ENCODE measurements at regions not wholly inside any gene's neighbourhood (a gene's known extent, or its start where the extent isn't known, plus 50 kb on each side); places are given as distances from the start of the nearest gene placed in this dataset.
"Not testable (repeated sequence)": the region's sequence is repeated elsewhere in the genome, so short reads cannot be mapped to it uniquely, and the experiment has no call there.

DNA sequence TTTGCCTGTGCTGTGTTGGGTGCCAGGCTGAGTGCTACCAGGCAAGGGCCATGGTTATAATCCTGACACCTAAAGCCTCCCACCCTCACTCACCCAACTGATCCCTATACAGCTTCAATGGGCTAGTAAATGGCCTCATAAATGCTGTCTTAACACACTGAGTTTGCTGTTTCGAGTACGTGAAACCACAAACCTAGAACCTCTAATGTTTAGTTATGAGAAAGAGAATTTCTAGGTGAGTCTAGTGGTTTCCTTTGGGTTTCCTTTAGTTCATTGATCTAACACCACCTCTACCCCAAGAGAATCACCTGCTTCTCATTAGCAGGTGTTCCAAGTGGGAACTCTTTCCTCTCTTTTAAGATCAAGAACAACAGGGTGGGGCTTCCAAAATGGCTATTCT lies 172.0 kb downstream of the MC4R start:
- DNase-seq = no peak

DNA sequence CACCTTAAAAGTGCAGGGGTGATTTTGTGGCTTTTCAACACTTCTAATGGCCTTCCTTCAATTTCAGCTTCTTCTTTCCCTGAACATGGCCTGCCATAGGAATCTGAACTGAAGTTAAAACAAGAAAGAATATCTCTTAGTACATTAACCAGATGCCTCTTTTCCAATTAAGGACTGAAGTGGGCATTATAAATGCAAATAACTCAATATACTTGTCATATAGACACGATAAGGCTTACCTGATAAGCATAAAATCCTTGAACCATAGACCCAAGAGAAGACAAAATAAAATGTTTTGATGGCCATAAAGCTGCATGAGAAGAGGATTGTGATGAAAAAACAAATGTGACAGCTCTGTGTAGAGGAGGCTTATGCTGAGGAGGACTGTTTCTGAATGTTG lies 173.1 kb downstream of the MC4R start:
- DNase-seq = no peak

DNA sequence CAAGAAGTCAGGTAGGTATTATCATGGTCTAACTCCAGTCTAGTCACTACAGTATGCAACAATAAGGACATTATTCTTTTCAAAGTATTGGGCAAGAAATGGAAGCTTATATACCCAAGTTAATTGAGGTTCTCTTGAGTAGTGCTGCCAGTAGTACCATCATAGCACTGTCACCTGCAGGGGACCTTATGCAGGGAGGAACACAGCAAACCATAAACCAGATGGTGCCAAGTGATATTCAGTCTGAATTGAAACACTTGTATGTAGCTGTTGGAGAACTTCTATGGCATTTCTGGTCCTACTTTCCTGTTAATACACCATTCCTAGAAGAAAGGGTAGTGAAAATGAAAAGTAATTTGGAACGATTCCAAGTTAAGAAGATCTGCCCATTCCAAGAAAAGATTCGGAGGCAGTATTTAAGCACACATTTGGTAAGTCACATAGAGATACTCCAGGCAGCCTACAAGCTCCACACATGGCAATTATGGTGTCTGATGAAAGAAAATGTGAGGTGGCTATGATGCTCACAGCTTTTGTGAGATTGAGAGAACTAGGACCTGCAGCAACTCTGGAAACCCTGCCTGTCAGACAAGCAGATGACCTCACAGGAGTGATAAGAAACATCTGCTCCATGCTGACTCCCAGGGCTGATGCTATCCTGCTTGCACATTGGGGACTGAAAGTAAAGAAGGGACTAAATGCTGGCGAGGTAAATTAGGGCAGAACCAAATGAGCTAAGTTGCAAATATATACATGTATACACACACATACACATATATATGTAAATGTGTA lies 174.7 kb downstream of the MC4R start:
- no peak for DNase-seq

DNA sequence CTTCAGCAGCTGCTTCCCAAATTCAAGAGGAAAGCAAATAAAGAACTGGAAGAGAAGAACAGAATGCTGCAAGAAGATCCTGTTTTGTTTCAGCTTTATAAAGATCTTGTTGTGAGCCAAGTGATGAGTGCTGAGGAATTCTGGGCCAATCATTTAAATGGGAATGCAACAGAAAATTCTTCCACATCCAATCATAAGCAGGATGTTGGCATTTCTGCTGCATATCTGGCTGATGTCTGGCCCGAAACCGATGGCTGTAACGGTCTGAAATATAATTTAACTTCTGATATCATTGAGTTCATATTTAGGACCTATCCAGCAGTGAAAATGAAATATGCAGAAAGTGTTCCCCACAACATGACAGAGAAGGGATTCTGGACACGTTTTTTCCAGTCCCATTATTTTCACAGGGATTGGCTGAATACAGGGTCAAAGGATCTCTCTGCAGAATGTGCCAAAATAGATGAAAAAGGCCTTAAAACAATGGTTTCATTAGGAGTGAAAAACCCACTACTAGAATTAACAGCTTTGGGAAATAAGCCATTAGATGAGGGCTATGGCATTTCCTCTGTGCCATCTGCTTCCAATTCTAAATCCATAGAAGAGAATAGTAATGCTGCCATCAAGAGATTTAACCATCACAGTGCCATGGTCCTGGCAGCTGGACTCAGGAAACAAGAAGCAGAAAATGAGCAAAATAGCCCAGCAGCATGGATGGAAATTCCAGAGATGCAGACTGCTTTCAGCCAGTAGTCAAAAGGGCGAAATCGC lies 175.6 kb downstream of the MC4R start:
- no peak for DNase-seq

DNA sequence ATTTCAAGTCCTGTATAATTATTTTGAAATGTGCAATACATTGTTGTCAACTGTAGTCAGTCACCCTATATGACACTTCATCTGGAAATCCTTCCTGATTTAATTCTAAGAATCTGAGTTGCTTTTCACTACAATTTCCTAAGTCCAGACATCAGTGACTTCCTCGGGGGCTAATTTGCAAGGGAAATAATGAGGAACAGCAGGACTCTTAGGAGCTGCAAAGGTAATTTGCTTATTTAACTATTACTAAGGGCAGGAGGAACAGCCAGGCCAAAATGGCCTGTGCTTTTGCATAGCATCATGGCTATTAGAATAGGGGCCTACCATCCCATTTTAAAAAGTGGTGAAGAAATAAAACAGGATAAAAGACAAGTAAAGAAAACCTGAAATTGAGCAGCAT lies 178.8 kb downstream of the MC4R start:
- DNase-seq = no peak

DNA sequence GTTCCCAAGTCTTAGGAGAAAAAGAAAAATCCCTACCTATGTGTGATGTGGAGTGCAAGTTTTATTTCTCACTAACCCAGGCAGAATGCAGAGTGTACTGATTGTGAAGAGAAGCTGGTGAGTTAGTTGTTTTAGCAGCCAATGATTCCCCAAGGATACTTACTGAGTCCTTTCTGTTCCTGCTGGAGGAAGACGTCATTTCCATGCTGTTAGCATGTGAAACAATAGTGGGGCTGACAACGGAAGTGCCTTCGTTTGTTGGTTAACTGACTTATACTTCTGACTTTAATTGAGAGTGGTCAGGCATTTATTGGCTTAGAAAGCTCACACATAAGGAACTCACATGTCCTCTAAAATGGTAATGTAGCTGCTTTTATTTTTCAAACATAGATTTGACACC lies 180.6 kb downstream of the MC4R start:
- no peak for DNase-seq

DNA sequence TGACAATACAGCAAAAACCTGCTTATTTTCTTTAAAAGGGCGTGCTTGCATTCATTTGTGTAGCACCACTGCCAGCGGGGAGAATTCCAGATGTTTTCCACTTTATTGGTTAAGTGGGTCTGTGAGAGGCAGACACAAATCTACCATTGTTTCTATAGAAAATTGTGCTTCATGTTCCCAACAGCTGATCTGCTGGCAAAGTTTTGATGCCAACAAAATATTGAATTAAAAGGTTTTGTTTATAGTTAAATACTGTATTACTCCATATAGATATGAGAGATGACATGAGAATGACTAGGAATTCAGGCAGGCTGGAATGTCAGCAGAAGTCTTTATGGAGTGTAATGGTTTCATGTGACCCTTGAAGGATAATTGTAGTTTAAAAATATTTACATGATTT lies 182.7 kb downstream of the MC4R start:
- DNase-seq = no peak

DNA sequence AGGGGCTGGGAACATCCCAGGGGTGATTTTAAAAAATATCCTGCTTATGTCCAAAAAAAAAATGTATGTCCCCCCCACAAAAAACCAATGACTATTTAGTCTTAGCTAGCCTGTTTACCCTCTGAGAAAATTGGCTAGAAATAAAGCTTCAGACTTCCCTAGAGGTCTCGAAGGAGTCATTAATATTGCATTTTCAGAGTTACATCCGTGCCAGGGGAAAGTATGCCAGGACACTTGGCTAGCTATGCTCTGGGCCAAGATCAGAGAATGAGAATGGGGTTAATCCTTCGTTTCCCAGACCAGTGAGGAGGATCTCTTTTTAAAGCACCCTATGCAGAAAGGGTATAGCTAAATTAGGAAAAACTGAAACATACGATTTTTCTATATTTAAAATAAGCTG lies 183.6 kb downstream of the MC4R start:
- no peak for DNase-seq

DNA sequence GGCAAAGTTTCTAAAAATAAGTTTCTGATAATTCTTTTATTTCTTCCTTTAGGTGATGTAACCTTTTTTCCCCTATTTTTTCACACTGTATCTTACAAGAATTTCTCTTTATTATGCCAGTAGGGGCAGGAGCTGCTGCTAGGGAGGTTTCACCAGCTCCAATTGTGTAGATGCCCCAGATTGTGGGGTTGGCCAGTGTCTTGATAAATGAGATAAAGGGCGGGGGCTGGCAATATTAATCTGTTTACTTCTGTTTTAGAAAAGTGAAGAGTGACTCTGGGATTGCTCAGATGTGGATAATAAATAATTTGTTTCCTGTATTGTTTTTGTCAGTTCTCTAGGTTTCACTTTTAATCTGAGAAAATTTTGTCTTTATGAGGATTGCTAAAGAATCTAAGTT lies 190.4 kb downstream of the MC4R start:
- DNase-seq = no peak

DNA sequence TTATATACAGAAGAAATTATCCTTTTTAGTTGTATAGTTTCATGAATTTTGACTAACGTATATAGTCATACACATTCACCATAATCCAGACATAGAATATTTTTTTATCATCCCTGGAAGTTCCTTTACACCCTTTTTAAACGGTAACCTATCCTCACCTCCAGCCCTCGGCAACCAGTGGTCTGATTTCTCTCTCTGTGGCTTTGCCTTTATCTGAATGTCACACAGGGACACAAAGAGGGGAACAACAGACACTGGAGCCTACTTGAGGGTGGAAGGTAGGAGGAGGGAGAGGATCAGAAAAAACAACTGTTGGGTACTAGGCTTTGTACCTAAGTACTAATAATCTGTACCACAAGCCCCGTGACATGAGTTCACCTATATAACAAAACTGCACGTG lies 191.9 kb downstream of the MC4R start:
- DNase-seq = no peak

DNA sequence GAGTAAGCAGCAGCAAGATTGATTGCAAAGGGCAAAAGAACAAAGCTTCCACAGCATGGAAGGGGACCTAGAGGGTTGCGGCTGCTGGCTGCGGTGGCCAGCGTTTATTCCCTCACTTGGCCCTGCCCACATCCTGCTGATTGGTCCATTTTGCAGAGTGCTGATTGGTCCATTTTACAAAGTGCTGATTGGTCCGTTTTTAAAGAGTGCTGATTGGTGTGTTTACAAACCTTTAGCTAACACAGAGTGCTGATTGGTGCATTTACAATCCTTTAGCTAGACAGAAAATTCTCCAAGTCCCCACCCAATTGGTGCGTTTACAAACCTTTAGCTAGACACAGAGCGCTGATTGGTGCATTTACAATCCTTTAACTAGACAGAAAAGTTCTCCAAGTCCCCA lies 194.4 kb downstream of the MC4R start:
- DNase-seq = not testable (repeated sequence)

DNA sequence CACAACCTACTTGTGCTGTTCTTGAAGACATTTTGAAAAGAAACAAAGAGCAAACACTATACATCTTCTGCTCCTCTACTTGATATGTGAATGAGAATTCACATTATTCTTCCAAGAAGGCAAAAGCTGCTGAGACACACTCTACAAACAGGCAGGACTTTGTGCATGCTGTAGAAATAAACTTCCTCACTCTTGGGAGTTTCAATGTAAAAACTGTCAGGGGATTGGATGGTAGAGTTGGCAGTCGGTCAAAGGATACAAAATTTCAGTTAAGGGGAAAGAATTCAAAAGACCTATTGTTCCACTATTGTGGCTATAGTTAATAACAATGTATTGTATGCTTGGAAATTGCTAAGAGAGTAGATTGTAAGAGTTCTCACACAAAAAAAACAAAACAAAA lies 196.3 kb downstream of the MC4R start:
- no peak for DNase-seq

DNA sequence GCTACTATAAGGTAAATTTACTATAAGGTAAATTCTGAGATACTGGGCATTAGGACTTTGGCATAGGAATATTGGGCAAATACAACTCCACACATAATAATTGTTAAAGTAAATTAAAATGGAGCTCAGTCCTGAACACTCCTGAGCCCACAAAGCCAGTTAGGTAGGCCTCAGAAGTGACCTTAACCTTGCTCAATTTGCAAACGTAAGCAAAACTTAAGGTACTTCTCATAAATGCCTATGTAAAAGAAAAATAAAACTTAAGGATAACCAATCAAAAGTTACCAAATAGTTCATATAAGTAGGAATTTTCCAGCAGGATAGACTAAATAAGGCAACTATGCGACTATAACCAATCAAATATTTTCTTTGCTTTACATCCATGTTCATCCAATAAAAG lies 197.7 kb downstream of the MC4R start:
- DNase-seq = no peak

DNA sequence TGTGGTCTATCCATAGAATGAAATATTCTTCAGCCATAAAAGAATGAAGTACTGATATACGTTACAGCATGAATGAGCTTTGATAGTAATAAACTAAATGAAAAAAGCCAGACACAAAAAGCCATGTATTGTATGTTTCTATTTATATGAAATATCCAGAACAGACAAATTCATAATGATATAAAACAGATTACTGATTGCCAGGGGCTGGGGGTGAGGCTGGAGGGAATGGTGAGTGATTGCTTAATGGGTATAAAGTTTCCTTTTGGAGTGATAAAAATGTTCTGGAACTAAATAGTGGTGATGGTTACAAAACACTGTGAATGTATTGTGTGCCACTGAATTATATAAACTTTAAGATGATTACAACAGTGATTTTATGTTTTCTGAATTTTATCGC lies 200.5 kb downstream of the MC4R start:
- DNase-seq = no peak

DNA sequence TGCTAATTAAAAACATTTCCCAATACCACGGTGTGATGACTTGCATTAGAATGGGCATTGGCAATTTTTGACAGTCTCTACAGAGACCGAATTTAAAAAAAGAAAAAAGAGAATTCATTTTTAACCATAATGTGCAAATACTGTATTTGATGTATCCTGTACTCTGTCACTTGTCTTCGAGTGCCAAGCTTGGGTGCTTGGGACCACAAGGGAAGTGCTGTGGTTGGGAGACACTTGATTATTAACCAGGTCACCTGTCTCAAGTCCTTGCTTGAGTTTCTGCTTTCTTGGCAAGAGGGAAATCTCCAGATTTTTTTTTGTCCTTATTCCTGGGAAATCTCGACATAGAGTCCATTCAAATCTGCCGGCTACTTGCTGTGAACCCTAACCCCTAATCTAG lies 209.0 kb downstream of the MC4R start:
- DNase-seq = no peak

DNA sequence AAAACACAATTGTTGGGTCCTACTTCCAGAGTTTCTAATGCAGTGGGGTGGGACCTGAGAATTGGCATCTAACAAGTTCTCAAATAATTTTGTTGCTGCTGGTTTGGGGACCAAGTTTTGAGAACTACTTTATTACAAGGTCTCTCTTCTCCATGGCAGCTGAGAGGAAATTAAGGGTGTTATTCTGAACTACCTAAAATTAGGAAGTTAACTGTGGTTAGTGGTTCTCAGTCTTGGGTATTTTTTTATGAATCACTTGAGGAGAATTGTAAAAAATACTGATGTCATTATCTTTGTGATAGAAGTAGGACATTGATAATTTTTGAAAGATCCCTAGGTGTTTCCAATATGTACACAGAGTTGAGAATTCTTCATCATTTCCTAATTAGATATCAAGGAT lies 210.2 kb downstream of the MC4R start:
- no peak for DNase-seq

DNA sequence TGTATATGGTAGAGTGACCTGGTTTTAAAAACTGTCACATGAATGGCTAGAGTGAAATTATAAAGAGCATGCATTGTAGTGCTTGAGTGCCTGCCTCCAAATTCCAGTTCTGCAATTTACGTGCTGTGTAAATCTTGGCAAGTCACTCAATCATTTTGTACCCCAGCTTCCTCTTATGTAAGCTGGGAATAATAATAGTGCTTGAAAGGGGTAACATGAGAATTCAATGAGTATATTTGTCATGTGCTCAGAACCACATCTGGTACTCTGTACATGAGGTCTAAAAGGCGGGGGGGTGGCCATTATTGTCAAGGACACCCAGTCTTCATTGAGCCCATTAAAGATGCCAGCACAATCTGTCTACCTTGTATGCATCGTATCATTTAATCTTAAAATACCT lies 214.8 kb downstream of the MC4R start:
- DNase-seq = no peak

DNA sequence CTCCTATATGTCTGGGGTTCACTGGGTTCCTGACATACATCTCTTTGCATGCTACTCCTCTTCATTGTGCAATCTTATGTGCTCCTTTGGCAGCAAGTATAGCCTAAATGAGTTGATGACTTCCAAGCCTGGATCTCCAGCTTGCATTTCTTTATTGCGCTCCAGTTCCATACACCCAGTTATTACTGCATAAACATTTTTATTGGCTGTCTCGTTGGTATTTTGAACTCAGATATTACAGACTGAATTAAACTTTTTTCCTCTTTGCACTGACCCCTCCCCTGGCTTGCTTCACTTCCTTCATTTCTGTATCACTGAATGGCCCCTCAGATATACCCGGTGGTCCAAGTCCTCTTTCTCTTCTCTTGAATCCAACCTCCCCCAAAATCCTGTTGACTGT lies 219.2 kb downstream of the MC4R start:
- no peak for DNase-seq

DNA sequence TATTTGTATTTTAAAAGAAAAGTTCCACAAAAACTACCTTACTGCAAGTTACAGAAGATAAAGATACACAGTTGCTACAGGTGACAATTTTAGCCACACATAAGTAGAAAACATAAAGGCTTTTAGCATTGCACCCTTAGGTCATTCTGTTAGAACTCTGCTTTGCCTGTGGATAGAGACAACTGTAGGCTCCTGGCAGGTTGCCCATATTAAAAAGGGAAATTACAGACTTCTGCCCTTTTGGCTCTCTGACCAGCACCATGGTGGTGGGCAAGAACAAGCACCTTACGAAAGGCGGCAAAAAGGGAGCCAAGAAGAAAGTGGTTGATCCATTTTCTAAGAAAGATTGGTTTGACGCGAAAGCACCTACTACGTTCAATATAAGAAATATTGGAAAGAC lies 223.3 kb downstream of the MC4R start:
- no peak for DNase-seq

DNA sequence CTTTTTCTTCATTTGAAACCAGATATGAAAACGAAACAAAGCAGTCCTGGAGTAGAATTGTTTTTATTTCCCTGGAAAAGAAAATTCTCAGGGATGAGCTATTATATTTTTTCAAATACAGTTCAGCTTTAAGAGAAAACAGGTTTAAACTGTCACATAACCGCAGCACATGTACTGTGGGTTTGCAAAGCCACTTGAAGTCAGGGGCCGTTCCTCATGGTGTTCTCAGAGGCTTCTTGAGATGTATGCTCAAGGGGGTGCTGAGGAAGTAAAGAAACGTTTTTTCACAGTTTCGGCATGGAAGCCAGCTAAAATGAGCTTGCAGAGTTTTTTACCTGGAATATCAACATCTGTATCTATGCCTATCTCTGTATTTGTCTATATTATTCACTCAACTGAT lies 225.3 kb downstream of the MC4R start:
- no peak for DNase-seq

DNA sequence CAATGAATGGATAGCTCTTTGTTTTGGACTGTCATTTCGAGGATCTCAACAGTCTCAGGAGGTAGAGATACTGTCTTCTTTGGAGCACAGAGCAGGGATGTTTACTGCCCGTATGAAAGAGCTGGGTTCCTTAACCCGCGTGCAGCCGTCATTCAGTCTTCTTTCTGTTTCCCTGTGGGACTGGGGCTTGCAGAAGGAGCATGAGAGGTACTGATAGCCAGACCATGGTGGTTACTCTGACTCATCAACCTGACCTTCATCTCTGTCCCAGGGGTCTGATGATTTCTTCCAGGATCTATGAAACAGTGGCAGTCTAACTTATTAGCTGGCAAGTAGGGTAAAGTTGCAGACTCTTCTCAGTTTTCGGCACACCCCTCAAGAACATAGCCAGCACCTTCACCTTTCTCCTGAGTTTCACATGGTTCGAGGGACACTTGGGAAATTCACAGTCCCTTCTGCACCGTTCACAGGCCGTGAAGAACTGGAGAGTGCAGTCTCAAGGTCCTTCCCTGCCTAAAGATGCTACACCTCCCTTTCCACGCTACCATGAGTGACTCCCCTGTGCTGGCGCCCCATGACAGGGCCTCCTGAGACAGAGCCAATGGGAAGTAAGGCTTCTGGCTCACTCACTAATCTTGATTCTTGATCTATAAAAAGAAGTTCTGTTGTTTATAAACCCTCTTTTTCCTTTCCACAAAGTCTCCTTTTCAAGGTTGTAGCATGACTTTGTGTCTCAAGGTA lies 226.2 kb downstream of the MC4R start:
- no peak for DNase-seq

DNA sequence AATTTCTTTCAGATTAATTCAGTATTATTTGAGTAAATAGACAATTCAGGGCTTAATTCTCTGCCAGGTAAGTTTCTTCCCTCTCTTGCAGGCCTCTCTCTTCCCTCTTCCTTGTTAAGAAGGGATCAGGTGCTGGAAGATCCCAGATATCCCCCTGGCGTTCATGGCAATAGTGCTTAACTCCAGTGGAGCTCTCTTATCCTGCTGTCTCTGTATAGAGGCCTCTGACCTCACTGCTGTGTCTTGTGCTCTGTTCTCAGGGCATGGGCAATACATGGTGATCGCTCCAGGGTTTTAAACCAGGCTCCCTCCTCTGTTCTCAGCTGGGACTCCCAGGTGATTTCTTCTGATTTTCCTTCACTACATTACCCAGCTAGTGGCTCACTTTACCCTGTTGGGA lies 226.8 kb downstream of the MC4R start:
- no peak for DNase-seq

DNA sequence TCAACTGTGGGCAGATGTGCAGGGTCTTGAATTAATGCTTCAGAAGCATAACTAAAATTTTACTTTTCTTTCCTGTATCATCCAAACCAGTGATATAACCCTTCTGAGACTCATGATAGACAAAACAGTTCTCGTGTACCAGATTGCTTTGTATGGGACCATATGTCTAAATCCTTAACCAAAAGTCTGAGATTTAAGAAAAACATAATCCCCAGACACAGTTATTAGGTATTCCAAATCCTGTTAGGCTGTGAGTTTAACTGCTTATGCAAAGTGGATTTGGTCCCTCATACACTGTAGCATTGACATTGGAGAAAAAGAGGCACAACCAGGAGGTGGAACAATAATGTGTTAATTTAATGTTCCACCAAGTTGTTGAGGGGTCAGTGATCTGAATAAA lies 235.0 kb downstream of the PMAIP1 start:
- no peak for DNase-seq

DNA sequence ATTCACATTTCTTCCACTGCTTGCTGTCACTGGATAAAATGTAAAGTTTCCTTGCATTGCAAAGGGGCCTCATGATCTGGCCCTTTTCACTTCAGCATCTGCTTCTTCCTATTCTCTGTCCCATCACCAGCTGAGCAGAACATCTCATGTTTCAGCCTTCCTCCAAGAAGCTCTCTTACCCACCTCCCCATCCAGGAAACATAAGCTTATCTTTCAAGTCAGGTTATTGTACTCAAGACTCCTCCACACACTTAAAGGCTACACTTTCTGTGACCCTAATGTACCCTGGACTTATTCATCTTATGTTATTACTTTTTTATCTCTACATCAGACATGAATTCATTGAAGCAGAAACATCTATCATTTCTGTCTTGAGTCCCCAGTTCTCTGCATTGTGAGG lies 230.5 kb downstream of the PMAIP1 start:
- DNase-seq = no peak
